ENCODE measurements at regions not wholly inside any gene's neighbourhood (a gene's known extent, or its start where the extent isn't known, plus 50 kb on each side); places are given as distances from the start of the nearest gene placed in this dataset.
A peak's percentile ranks its signal among the peaks of the same experiment; 100 is the strongest.

- intact Hi-C loops (cut with DNase I; ENCODE audit: low total_unique reads) (loop anchor here (10.0 kb wide), 1 partner anchor 83 kb away; no protein-coding TSS in a partner anchor), in situ Hi-C loops (cut with MboI; ENCODE audit: low pct_ligation_motif_present in 1 of 4, low pct_unique_long_range_greater_than_20kb in 1 of 4, low sequenced_read_pairs in 3 of 4) (no loop called here)
- DNase-seq = no peak
- no peaks in the 10 kb centered on the region for H3K27me3 ChIP-seq
- no peak overlapping the region for H3K4me3 ChIP-seq
- 88 to 97% methylated on average over 1 of the region's 1 CpG for WGBS, 2 donors (ENCODE audit: low coverage in 1 of 2)
- no peak overlapping the region for H3K27ac ChIP-seq
- TF ChIP-seq POLR2A (IDR thresholded peaks at IDR 0.05) = no peak
- TF ChIP-seq POLR2AphosphoS5 (IDR thresholded peaks at IDR 0.05) = no peak
- TF ChIP-seq EP300 (IDR thresholded peaks at IDR 0.05; ENCODE audit: low read depth) = no peak
- TF ChIP-seq CTCF (IDR thresholded peaks at IDR 0.05) = no peak
- peaks cover 6 to 21% (median 13%) of the 10 kb centered on the region in 4 donors for H3K4me1 ChIP-seq
- H3K36me3 ChIP-seq = no peaks in the 10 kb centered on the region
- no peaks in the 10 kb centered on the region for H3K9me3 ChIP-seq
Observed at GRCh38 chr13:44137466-44137865, 236.2 kb upstream of the SERP2 start.

- Histone ChIP-seq H3K36me3 (no peaks in the 10 kb centered on the region), H3K4me1 (peaks cover 6 to 30% (median 17%) of the 10 kb centered on the region in 4 donors), H3K9me3 (no peaks in the 10 kb centered on the region), H3K27me3 (no peaks in the 10 kb centered on the region), H3K4me3 (no peak overlapping the region), H3K27ac (peak overlapping the region in 3 of 4 donors; percentile 91 to 94 (median 92))
- TF ChIP-seq POLR2AphosphoS5 (IDR thresholded peaks at IDR 0.05) = no peak
- TF ChIP-seq CTCF (IDR thresholded peaks at IDR 0.05) = no peak
- TF ChIP-seq EP300 (IDR thresholded peaks at IDR 0.05; ENCODE audit: low read depth) = no peak
- no peak for TF ChIP-seq POLR2A (IDR thresholded peaks at IDR 0.05)
- WGBS, 2 donors (ENCODE audit: low coverage in 1 of 2) = 54 to 69% methylated on average over 4 to 7 of the region's 7 CpGs
- peak; percentile 62 for DNase-seq
- intact Hi-C loops (cut with DNase I; ENCODE audit: low total_unique reads) = no loop called here
- in situ Hi-C loops (cut with MboI; ENCODE audit: low pct_ligation_motif_present in 1 of 4, low pct_unique_long_range_greater_than_20kb in 1 of 4, low sequenced_read_pairs in 3 of 4) = no loop called here
Observed at GRCh38 chr13:44140146-44140545, 233.5 kb upstream of the SERP2 start.

- intact Hi-C loops (cut with DNase I; ENCODE audit: low total_unique reads) = no loop called here
- WGBS, 2 donors (ENCODE audit: low coverage in 1 of 2) = 35 to 74% methylated on average over 2 to 13 of the region's 13 CpGs
- no peaks in the 10 kb centered on the region for H3K36me3 ChIP-seq
- DNase-seq = no peak
- peaks cover 9 to 34% (median 17%) of the 10 kb centered on the region in 4 donors for H3K4me1 ChIP-seq
- H3K4me3 ChIP-seq = peak overlapping the region; percentile 4 to 45 (median 29)
- TF ChIP-seq POLR2A (IDR thresholded peaks at IDR 0.05) (no peak), EP300 (IDR thresholded peaks at IDR 0.05; ENCODE audit: low read depth) (no peak), POLR2AphosphoS5 (IDR thresholded peaks at IDR 0.05) (no peak), CTCF (IDR thresholded peaks at IDR 0.05) (no peak)
- H3K9me3 ChIP-seq = no peaks in the 10 kb centered on the region
- in situ Hi-C loops (cut with MboI; ENCODE audit: low pct_ligation_motif_present in 1 of 4, low pct_unique_long_range_greater_than_20kb in 1 of 4, low sequenced_read_pairs in 3 of 4) = no loop called here
- H3K27ac ChIP-seq = peak overlapping the region; percentile 91 to 94 (median 93)
- no peaks in the 10 kb centered on the region for H3K27me3 ChIP-seq
Observed at GRCh38 chr13:44140888-44141724, 232.5 kb upstream of the SERP2 start.

GRCh38 chr13:44141725-44142539, 231.7 kb upstream of the SERP2 start:
- WGBS, 2 donors (ENCODE audit: low coverage in 1 of 2) = 0% methylated on average over 83 of the region's 84 CpGs; no CpG with 5 or more reads in 1 of the 2 donors
- no peaks in the 10 kb centered on the region for H3K36me3 ChIP-seq
- in situ Hi-C loops (cut with MboI; ENCODE audit: low pct_ligation_motif_present in 1 of 4, low pct_unique_long_range_greater_than_20kb in 1 of 4, low sequenced_read_pairs in 3 of 4) = no loop called here
- intact Hi-C loops (cut with DNase I; ENCODE audit: low total_unique reads) = no loop called here
- peaks cover 9 to 34% (median 17%) of the 10 kb centered on the region in 4 donors for H3K4me1 ChIP-seq
- peak overlapping the region; percentile 39 to 56 (median 46) for H3K4me3 ChIP-seq
- H3K9me3 ChIP-seq = no peaks in the 10 kb centered on the region
- H3K27me3 ChIP-seq = no peaks in the 10 kb centered on the region
- DNase-seq = peak; percentile 99
- peak overlapping the region; percentile 91 to 94 (median 93) for H3K27ac ChIP-seq
- TF ChIP-seq EP300 (IDR thresholded peaks at IDR 0.05; ENCODE audit: low read depth) (no peak), CTCF (IDR thresholded peaks at IDR 0.05) (peak; percentile 3 to 71 (median 17)), POLR2AphosphoS5 (IDR thresholded peaks at IDR 0.05) (peak; percentile 88 to 94 (median 93)), POLR2A (IDR thresholded peaks at IDR 0.05) (peak; percentile 86)

All from transverse colon (tissue), 4 donors.